ENCODE measurements at regions not wholly inside any gene's neighbourhood (a gene's known extent, or its start where the extent isn't known, plus 50 kb on each side); places are given as distances from the start of the nearest gene placed in this dataset.

DNA sequence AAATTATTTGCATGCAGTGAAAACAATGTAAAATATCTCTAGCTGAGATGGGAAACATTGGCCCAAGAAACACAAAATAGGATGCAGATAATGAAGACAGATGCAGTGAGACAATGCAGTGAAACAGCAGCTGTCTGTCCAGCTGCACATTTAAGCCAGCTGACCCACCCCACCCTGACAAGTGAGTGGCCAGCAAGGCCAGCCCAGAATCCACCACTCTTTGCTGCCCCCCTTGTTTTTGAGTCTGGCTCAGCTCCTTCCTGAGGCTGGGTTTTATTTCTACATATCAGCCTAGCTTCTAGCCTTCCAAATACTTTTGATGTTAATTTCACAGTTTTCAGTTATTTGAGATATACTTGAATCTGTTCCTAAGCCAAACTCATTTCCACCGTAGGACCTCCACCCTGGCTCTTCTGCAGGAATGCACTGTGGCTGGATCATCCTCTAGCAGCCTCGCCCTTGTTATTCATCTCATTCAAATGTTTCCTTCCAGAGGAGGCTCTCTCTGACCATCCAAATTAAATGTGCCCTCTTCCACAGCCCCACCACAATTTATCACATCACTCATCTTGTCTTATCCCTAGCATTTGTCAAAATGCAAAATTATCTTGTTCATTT is 154.1 kb upstream of the POU2AF2 start:
- no peak for DNase-seq

DNA sequence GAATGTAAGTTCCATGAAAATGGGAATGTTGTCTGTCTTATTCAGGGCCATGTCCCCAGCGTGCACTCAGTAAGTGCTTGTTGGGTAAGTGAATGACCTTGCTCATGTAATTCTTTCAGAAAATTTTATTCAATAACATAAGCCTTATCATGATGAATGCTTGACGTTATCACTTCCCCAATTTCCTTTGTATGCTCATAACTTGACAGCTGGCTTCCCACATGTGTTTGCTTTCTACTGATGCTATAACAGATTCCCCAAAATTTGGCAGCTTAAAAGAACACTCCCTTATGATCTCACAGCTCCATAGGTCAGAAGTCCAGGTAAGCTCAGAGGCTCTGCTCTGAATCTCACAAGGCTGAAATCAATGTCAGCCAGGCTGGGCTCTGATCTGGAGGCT is 155.8 kb upstream of the POU2AF2 start:
- no peak for DNase-seq

- DNase-seq: no peak
These were observed 156.6 kb upstream of the POU2AF2 start for GRCh38 chr11:111088847-111089355.

GRCh38 chr11:111086058-111086457 is 159.5 kb upstream of the POU2AF2 start:
- peak; percentile 44 for DNase-seq

GRCh38 chr11:111082664-111083063 is 162.9 kb upstream of the POU2AF2 start:
- no peak for DNase-seq

DNA sequence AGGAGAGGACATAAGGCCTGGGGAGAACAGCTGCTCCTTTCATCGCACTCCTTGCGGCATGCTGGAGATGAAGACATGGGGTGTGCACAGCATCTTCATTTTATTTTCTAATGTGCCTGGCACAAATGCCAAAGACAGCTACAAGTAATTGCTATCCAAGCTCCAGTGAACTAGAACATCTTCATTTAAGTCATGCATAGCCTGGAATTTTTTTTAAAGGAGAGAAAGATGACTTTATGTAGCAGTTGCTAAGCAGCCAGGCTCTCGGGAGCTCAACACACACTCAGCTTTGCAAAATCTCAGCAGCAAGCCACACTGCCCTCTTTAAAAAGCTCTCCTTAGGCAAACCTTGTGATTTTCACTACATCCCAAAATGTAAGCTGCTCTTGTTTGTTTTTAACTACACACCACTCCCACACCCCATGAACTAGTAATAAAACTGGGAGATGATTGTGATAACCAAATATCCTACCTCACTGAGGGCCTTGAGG is 164.5 kb upstream of the POU2AF2 start:
- DNase-seq: no peak

- no peak for DNase-seq
These were observed 167.8 kb upstream of the POU2AF2 start for GRCh38 chr11:111077530-111078322.

GRCh38 chr11:111069066-111069465 is 176.5 kb upstream of the POU2AF2 start:
- DNase-seq: no peak

DNA sequence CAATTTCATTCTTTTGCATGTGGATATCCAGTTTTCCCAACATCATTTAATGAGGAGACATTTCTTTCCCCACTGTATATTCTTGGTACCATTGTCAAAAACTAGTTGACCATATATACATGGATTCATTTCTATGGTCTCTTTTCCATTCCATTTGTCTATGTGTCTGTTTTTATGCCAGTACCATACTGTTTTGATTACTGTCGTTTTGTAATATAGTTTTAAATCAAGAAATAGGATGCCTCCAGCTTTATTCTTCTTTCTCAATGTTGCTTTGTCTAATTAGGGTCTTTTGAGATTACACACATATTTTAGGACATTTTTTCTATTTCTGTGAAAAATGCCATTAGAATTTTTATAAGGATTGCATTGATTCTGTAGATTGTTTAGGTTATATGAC is 177.5 kb upstream of the POU2AF2 start:
- no peak for DNase-seq

DNA sequence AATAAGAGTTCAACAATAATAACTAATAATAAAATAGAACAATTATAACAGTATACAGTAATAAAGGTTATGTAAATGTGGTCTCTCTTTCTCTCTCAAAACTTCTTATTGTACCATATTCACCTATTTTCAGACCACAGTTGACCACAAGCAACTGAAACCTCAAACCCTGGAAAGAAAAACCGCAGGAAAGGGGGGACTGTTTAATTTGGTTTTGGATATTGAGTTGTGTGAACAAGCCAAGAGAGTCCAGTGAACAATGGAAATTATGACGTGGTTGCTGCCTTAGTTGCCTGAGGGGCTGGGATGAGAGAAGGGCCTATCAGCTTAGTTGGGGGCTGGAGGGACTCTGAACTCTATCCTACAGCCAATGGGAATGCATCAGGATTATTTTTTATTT is 178.7 kb upstream of the POU2AF2 start:
- DNase-seq: no peak

GRCh38 chr11:111063726-111064517 is 181.6 kb upstream of the POU2AF2 start:
- DNase-seq: peak; percentile 4

GRCh38 chr11:111062420-111062819 is 183.1 kb upstream of the POU2AF2 start:
- DNase-seq: no peak

DNA sequence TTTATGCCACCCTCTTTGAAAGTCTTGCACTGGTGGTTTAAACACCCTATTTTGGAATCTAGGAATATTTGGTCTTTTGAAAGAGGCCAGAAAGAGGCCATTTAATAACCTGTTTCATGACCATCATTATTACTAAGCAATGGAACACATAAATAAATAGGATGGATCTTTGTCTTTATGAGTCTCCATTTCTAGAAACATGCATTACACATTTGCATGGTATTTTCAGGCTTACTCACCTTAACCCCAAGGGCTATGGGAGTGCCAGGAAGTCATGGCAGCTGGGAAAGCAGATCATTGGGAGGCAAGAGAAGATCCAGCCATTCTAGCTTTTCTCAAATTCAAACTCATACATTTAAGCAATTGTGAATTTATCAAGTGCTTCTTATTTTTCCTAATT is 185.8 kb upstream of the POU2AF2 start:
- no peak for DNase-seq

- no peak for DNase-seq
These were observed 196.4 kb upstream of the POU2AF2 start for GRCh38 chr11:111049131-111049530.

- DNase-seq: no peak
These were observed 198.2 kb upstream of the POU2AF2 start for GRCh38 chr11:111047374-111047773.

- no peak for DNase-seq
These were observed 199.2 kb upstream of the POU2AF2 start for GRCh38 chr11:111046291-111046690.

DNA sequence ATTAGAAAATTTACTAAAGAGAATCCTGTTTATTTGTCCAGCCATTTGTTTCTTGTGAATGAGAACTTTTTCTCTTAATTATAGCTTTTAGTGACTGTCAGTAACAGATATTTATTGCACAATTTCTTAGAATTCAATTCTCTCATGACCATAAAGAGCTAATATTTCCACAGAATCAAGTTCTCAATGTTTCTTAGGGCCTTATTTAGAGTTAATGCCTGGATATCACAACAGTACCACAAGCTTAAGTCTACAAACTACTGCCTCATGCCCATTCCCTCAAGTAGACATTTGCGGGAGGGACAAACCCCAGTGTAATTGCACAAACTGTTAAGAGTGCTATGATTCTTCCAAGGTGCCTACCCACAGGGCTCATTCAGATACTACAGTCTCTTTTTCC is 199.7 kb upstream of the POU2AF2 start:
- DNase-seq: no peak

DNA sequence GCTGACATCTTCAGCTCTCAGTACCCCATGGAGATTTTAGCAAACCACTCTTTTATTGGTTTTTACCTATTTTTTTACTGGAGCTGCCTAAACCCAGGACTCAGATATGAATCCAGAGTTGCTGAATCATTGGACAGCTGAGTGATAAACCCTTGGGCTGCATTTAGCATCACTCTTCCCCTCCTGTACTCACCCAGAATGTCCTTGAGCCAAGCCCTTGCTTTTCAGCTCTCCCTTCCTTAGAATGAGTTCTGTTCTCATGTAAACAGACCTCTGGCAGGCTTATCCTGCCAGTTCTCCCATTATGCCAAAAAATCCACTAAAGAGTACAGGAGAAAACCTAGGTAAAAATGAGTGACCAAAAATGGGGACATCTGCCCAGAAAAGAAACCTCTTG is 200.1 kb upstream of the POU2AF2 start:
- DNase-seq: no peak

- DNase-seq: no peak
These were observed 200.6 kb upstream of the POU2AF2 start for GRCh38 chr11:111044751-111045406.

GRCh38 chr11:111039982-111040381 is 205.5 kb upstream of the POU2AF2 start:
- no peak for DNase-seq

GRCh38 chr11:111035746-111036145 is 209.8 kb upstream of the POU2AF2 start:
- DNase-seq: no peak

DNA sequence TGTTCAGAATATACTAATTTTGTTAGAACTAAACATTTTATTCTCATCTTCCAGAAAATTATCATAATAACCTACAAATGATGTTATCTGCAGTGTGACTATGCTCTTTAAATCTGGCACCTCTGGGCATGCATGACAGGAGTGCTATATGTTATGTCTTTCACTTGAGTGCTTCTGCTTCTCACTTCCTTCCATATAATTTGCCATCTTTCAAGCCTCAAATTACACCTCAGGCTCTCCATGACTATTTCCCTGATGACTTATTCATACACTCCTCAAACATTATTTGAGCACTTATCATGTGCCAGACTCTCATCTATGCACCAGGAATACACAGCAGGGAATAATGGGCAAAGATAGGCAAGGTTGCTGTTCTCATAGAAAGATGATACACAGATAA is 219.3 kb upstream of the POU2AF2 start:
- no peak for DNase-seq

- DNase-seq: no peak
These were observed 224.4 kb upstream of the POU2AF2 start for GRCh38 chr11:111021131-111021530.

Data from NCI-H82 (cell line).